Liver (tissue), 3 donors: ENCODE measurements at regions not wholly inside any gene's neighbourhood (a gene's known extent, or its start where the extent isn't known, plus 50 kb on each side); places are given as distances from the start of the nearest gene placed in this dataset.

ENCODE experiments used
- GABPA ChIP-seq, 2 donors: IDR thresholded peaks in 1 of 2; conservative IDR thresholded peaks in 1 of 2; 2 replicates each; pipeline ENCODE4 v1.6.1; 2016; ENCODE audit warnings: antibody characterized with exemption in 2 of 2, mild to moderate bottlenecking in 1 of 2, moderate library complexity in 1 of 2
- HNF4A ChIP-seq, 2 donors: conservative IDR thresholded peaks; 2 replicates each; pipeline ENCODE4 v1.6.1; 2016; ENCODE audit warnings: antibody characterized with exemption in 2 of 2, mild to moderate bottlenecking in 2 of 2
- JUND ChIP-seq, 2 donors: IDR thresholded peaks; 2 replicates each; pipeline ENCODE4 v1.6.1; 2016; ENCODE audit warnings: antibody characterized with exemption in 2 of 2
- NR2F2 ChIP-seq: IDR thresholded peaks from 2 replicates; pipeline ENCODE4 v1.6.1; 2016; ENCODE audit warnings: antibody characterized with exemption
- TAF1 ChIP-seq: conservative IDR thresholded peaks from 2 replicates; pipeline ENCODE4 v1.6.1; 2016; ENCODE audit warnings: antibody characterized with exemption, mild to moderate bottlenecking
- YY1 ChIP-seq: IDR thresholded peaks from 2 replicates; pipeline ENCODE4 v1.6.1; 2016; ENCODE audit warnings: antibody characterized with exemption, mild to moderate bottlenecking
- TF ChIP-seq, protein P1 (sequence below): fragments of 150-350 bp; IDR thresholded peaks from 2 replicates; pipeline ENCODE4 v1.5.1; 2017; ENCODE audit warnings: improper control_type of control experiment, low read depth, low read length; ENCODE audit not compliant: missing input control
- TF ChIP-seq, protein P2 (sequence below): IDR thresholded peaks from 2 replicates; pipeline ENCODE4 v1.6.1; 2016; ENCODE audit warnings: antibody characterized with exemption, mild to moderate bottlenecking
- donor health status: healthy.
- donor health status: healthy.

DNA sequence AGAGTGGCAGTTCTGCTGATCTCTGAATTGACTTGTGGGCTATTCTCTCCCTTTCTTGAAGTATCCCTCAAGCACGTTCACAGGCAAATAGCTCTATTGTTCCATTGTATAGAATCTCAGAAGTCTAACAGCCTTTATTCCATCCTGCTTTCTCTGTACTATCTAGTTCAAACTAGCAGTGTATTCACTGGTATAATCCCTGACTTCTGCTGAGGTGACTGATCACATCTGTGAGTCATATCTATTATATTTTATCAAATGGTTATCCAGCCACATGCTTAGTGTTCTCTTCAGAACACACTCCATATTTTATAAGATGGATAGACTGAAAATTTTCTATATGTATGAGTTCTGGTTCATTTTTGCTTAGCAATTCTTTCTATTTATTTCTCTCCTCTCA is 866.1 kb downstream of the C12orf50 start:
- TF ChIP-seq GABPA (IDR thresholded peaks at IDR 0.05 in 1 of 2, conservative IDR thresholded peaks at IDR 0.05 in 1 of 2) (no peak), JUND (IDR thresholded peaks at IDR 0.05) (no peak), HNF4A (conservative IDR thresholded peaks at IDR 0.05) (no peak), NR2F2 (no peak), TAF1 (no peak), YY1 (no peak)
- TF ChIP-seq, protein P1, sequence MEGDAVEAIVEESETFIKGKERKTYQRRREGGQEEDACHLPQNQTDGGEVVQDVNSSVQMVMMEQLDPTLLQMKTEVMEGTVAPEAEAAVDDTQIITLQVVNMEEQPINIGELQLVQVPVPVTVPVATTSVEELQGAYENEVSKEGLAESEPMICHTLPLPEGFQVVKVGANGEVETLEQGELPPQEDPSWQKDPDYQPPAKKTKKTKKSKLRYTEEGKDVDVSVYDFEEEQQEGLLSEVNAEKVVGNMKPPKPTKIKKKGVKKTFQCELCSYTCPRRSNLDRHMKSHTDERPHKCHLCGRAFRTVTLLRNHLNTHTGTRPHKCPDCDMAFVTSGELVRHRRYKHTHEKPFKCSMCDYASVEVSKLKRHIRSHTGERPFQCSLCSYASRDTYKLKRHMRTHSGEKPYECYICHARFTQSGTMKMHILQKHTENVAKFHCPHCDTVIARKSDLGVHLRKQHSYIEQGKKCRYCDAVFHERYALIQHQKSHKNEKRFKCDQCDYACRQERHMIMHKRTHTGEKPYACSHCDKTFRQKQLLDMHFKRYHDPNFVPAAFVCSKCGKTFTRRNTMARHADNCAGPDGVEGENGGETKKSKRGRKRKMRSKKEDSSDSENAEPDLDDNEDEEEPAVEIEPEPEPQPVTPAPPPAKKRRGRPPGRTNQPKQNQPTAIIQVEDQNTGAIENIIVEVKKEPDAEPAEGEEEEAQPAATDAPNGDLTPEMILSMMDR: no peak
- TF ChIP-seq, protein P2, sequence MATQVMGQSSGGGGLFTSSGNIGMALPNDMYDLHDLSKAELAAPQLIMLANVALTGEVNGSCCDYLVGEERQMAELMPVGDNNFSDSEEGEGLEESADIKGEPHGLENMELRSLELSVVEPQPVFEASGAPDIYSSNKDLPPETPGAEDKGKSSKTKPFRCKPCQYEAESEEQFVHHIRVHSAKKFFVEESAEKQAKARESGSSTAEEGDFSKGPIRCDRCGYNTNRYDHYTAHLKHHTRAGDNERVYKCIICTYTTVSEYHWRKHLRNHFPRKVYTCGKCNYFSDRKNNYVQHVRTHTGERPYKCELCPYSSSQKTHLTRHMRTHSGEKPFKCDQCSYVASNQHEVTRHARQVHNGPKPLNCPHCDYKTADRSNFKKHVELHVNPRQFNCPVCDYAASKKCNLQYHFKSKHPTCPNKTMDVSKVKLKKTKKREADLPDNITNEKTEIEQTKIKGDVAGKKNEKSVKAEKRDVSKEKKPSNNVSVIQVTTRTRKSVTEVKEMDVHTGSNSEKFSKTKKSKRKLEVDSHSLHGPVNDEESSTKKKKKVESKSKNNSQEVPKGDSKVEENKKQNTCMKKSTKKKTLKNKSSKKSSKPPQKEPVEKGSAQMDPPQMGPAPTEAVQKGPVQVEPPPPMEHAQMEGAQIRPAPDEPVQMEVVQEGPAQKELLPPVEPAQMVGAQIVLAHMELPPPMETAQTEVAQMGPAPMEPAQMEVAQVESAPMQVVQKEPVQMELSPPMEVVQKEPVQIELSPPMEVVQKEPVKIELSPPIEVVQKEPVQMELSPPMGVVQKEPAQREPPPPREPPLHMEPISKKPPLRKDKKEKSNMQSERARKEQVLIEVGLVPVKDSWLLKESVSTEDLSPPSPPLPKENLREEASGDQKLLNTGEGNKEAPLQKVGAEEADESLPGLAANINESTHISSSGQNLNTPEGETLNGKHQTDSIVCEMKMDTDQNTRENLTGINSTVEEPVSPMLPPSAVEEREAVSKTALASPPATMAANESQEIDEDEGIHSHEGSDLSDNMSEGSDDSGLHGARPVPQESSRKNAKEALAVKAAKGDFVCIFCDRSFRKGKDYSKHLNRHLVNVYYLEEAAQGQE: no peak
